NCI-H345 treated with DMSO at 0.1 percent for 48 hours (cell line): ENCODE measurements at regions not wholly inside any gene's neighbourhood (a gene's known extent, or its start where the extent isn't known, plus 50 kb on each side); places are given as distances from the start of the nearest gene placed in this dataset.

Experiments
- DNase-seq: peaks from one replicate; lab custom pipeline; 2025; ENCODE audit not compliant: unreplicated experiment; lab: John Stamatoyannopoulos, UW

DNA sequence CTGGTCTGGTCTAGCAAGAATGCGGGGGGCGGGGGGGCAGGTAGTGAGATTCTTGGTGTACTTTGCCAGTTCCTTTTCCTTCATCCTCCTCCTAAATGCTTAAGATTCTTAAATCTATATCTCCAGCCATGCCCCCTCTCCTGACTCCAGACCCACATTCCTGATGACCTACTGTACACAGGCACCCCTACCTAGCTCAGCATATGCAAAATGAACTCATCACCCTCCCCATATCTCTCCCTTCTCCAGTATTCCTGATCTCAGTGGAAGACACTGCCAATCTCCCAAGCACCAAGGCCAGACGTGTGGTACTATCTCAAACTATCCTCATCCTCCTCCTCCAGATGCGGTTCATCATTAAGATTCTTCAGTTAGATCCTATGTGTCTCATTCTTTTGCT is 215.8 kb downstream of the SPTSSA start:
- DNase-seq, result no peak

DNA sequence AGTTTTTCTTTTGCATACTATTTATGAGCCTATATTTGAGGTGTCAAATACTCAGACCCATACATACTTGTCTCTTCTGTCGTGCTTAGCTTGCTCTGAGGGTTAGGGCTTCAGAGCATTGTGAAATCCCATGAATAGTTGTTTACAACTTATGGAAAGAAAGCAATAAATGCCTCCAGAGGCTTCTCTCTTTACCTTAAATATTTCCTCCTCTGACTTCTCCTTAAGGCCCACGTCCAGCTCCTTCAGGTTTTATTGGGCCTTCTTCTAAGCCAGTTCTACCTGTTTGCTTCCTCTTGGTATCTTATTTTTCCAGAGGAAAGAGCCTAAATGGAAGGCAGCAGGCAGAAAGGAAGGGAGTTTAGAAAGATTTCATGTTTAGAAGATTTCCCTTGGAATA is 218.6 kb downstream of the SPTSSA start:
- no peak for DNase-seq

DNA sequence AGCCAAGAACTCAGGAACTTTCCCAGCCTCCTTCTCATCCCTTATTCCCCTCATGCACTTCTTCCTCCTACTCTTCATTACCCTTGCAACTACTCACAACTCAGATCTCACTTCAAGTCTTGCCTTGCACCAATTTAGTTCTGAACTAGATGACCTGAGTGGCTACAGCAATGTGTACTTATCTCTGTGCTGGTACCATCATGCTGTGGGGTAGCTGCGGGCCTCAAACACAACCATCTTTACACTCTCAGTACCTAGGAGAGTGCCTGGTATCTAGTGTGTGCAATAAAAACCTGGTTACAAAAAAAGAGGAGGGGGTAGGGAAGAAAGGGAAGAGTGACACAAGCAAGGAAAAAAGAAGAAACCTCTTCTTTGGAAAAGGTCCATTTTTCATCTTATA is 219.0 kb downstream of the SPTSSA start:
- DNase-seq, result no peak

DNA sequence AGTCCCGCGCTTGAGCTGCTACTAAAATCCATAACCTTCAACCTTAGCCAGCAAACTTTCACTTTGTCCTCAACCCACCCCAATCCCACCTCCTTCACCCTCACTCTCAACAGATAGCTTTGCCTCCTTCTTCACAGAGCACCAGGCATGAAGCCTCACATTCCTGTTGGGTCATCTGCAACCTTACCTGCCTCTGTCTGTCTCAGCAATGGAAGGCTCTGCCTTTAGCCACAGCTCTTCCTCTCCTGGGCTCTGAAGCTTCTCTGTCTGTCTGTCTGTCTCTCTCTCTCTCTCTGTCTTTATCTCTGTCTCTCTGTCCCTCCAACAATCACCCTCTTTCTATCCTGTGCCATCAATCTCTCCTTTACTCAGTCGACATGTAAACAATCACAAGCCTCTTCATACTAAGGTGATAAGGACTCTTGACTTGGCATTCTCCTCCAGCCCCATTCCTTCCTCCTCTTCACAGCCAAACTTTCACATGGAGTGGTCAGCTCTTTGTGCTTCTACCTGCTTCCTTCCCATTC is 220.8 kb downstream of the SPTSSA start:
- no peak for DNase-seq

DNA sequence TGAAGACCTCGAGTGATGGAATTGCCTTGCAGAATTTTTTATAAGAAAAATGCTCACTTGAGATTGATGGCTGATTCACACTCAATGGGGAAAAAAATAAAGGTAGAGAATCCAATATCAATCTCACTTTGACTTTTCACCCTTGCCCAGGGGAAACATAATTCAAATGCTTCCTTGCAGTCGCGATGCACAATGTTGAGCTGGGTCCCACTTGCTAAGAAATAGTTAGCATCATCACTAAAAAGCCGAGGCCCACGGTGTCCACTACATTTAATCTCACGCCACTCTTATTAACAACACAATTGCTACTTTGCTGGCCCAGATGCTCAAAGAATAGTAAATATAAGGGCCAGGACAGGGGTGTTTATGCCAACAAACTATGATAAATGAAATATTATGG is 223.4 kb downstream of the SPTSSA start:
- no peak for DNase-seq

DNA sequence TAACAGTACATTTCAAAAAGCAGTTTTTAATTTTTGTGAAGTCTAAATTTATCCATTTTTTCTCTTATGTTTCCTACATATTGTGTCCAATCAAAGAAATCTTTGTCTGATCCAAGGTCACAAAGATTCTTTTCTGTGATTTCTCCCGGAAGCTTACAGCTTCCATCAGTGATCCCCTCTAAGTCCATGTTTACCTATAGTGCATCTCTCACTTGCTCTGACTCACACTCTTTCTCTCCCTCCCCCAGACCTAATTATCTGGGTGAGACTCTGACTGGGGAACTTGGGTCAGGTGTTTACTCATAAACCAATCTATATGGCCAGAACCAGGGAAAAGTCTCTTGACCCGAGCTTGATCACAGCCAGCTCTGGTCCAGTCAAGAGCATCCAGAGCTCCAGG is 224.4 kb downstream of the SPTSSA start:
- no peak for DNase-seq

DNA sequence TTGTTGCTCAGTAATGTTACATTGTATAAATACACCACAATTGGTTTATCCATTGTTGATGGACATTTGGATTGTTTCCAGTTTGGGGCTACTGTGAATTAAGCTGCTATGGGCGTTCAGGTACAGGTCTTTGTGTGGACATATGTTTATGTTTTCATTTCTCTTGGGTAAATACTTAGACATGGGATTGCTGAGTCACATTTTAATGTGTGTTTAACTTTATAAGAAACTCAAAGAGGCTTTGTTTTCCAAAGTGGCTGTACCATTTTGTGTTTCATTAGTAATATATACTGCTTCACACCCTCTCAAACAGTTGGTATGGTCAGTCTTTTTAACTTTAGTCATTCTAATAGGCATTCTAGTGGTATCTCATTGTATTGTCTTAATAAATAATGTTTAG is 225.0 kb downstream of the SPTSSA start:
- peak; percentile 8 for DNase-seq

DNA sequence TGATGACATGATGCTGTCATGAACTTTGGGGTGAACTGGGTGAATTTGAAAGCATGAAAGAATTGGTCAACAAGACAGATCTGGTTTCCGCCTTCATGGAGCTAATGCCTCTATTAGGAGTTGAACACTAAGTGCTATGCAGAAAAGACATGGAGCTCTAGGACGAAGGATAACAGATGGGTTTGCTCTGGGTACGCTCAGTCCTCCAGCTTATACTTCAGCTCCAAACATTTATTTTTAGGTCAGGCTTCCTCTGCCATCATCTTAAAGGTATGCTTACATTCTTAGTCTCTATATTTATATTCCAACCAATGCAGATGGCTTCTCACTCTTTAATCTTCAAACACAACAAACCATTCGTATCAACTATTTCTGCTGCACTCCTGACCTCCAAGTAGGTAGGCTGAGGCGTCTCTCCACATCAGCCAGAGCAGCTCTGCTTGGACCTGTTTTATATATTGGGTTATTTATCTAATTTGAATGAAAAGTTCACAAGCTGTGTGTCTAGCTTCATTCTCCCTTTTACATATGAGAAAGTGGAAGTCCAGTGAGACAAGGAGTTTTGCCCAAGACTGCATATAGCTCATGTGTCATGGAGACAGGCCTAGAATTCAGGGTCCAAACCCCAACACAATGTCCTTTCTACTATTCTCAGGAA is 226.3 kb downstream of the SPTSSA start:
- DNase-seq, result no peak

DNA sequence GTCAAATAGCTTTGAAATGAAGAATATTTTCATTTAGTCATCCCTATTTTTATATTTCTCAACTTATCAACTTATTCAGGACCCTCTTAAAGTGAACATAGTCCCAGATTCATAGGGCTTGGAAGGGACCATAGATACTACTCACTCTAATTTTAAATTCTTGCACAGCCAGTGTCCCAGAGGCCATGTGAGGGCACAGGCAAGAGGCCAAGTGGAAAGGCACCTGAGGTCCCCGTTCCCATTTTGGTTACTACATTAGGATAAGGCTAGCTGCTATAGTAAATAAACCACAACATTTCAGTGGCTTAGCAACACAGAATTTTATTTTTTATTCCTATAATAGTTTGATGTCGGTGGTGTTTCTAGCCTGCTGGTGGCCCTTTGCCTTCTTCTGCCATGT is 227.8 kb downstream of the SPTSSA start:
- DNase-seq, result no peak

DNA sequence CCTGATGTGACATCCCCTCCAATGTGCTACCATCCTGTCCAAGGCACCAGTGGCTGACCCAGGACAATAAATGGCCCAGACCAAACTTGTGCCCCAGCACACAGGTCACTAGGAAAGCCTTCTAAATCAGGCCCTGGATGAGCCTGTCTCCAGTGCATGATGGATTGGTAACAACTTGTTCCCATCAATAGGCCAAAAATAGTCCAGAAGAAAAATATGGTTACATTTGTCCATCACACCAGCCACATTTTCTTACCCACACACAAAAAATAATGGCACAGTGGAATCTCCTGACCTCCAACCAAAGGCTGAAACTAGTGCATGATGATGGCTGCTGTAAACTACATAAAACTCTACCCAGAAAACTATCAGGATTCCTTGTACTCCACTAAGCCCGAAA is 228.4 kb downstream of the SPTSSA start:
- no peak for DNase-seq

DNA sequence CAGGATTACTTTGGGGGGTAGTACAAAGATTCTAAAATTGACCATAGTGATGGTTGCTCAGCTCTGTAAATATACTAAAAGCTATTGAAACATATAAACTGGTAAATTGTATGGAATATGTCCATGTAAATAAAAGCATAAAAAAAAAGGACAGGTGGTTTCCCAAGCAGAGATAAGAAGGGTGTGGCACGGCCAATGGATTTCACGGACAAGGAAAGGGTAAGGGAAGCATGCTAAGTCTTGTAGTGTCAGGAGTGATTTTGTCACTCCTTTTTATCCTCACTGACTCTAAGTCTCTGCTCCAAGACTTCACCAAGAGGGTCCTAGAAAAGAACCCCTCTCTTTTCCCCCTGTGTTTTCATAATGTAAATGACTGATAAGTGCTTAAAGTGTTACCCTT is 229.2 kb downstream of the SPTSSA start:
- DNase-seq, result no peak

DNA sequence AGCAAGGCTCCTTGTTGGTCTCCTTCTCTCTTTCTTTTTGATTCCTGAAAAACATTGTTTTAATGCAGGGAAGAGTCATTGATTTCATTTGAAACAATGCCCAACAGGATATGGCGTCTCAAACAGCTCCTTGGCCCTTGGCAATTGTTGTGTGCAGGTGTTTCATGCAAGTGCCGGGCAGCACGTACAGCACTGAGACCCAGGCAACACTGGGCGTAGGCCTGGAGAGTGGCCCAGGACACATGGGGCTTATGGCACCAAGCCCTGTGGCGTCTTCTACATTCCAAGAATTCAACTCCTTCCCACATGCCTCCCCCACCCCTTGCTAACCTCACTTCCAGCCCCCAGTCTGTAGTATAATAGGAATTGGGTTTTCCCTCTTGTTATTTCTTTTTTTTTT is 230.4 kb downstream of the SPTSSA start:
- DNase-seq, result no peak

DNA sequence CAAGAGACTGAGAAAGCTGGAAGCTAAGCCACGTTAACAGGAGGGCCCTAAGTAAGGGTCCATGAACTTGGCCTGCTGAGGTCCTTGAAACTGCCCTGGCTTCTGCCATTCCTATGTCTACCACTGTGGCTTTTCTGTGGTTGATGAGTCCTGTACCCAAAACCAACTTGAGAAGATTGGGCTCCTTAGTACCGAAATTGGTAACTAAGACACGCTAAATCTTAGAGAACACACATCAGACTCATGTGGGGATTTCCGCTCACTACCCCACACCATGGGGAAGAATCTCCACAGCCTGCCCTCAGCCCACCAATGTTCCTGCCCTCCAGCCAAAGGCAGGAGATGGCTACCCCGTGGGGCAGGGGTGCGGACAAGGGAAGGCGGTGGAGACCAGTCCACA is 232.9 kb downstream of the SPTSSA start:
- DNase-seq, result no peak

DNA sequence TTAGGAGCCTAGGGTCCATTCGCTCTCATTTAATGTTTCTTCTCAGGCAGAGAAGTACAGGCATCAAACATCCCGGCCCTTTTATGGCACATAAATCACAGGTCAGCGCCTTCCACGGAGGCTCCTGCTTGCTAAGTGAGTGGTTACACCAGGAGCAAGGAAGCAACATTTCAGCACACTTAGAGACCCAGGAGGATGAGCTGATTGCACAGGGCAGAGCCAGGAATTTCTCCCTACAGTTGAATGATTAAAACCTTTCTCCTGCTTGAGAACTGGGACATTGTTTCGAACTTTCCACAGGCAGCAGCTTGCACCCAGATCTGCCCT is 233.4 kb downstream of the SPTSSA start:
- no peak for DNase-seq

DNA sequence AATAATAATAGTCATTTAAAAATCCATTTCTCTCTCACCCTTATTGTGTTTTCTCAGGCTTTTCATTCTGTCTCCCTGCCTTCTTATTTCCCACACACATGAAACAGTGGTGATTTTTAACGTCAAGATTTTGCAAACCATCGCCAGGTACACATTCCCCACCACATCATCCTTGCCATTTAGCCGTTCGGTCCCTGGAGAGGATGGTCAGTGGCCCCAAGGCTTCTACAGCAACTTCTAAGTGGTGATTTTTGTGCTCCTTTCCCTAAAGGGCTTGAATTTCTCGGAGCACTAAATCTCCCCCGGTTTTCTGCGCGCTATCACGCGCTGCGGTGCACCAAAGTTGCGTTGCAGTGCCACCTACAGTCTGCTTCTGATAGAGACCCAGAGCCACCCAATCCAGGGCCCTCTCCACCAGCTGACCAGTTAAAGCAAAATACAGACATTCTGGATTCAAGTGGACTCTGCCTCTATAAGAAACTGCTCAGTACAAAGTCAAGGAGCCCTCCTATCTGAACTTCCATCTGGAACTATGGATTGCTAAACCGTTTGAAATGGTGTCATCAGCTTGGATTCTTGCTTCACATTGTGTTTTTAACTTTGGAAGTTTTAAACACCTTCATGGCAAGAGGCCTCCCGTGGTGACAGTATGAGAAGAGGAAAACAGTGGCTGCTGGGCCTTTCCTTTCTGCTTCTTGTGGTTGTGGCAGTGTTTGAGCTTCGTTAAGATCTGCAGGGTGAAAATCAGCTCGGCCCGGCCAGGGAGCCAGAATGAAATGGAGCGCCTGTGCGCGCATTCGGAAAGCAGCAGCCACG is 234.0 kb downstream of the SPTSSA start:
- DNase-seq, result peak; percentile 28

DNA sequence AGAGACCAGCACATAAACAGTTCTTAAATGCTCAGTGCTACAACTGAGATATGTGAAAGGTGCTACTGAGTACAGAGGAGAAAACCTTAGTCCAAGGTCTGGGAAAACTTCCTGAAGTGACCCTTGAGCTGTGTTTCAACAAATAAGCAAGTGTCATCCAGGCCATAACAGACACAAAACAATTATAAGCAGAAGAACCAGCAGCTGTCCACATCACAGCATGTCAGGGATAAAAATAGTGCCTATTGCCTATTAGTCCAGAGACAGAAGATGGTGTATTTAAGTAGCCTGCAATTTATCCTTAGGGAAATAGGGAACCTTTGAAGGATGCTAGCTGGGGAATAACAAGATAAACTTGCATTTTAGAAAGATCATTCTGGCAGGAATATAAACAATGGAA is 237.8 kb downstream of the SPTSSA start:
- no peak for DNase-seq

DNA sequence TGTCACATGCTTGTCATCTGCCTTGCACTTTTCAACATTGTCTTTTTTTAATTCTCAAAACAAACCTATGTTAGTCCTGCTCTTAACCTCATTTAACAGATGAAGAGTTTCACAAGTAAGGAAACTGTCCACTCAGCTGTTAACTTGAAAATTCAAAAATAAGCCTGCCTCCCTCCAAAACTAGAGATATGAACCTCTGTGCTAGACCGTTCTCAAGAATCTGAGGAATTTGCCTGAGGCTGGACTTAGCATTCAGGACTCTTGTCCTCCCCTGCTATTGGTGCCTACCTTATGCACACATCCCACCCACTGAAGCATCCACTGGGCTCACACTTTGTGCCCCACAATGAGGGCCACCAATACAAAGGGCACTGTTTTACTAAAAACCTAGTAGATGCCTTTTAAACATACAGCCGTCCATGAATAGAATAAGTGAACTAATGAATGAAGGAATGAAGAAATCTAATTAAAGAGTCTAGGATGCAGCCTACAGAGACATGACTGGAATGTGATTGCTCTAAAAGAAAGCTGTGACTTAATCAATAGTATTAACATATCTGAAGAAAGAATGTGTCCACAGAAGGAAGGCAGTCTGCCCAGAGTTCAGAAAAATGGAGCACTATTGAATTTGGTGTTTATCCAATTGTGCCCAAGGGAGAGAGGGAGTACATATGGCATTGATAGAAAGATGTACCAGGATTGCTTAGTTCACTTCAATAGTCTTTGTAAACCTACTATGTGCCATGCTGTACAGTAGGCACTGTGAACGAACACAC is 238.5 kb downstream of the SPTSSA start:
- no peak for DNase-seq

DNA sequence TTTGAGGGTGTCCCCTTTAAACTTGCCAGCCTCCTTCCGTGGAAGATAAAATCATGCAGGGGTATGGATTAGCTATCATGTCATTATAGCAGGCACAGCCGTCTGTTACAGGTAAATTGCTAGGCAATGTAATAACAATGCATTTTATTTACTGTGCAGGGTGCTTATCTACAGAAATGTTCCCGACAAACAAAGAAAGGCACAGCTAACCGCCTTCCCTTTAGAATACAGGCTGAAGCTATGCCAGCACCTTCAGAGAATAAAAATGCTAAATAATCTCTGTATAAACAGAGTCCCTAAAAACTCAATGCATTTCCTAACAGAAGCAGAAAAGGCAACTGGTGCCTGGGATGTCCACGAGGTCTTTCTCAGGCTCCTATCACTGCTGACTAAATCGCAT is 239.2 kb downstream of the SPTSSA start:
- DNase-seq, result peak; percentile 18

DNA sequence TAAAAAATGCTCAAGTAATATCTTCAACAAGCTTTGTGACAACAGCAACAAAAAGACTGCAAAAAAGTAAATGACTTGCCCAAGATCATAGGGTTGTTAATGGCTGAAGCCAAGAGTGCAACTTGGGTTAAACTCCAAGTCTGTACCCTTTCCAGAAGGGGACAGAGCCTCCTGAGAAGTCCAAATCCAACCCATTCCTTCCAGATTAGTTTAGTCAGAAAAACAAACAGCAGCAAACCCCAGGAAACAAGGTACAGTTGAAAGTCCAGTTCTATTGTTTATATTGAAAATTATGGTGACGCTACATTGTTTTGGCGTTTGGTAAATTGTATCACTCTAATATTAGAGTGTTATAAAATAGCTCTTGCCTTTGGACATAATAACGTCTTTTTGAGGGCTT is 239.9 kb downstream of the SPTSSA start:
- no peak for DNase-seq

DNA sequence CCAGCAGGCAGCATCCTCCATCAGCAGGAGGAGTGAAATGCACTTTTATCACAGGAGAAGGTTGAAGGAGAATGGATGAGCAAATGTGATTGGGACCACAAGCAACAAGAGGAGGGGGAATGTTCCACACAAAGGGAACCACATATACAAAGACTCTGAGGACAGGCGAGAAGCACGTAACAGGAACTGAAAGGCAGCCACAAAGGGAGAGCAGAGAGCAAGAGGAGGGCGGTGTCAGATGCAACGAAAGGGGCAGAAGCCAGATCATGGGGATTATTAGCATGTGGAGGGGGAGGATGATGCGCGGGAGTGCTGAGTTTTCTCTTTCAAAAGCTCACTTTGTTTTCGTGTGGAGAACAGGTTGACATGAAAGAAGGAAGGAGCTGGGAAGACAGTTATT is 241.1 kb downstream of the SPTSSA start:
- no peak for DNase-seq

DNA sequence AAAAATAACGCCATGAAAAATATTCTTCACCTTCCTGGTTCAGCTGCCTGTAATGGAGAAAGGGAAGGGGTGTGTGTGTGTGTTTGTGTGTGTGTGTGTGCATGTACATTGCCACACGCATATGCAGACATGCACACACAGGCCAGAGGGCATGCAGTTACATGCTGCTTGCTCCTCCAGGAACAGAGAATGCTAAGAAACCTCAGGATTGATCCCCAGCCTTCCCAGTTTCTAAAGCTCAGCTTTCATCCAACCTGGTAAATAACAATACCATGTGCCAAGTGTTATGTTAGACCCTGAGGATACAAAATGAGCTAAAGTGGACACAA is 241.7 kb downstream of the SPTSSA start:
- DNase-seq, result no peak
